ENCODE measurements at regions not wholly inside any gene's neighbourhood (a gene's known extent, or its start where the extent isn't known, plus 50 kb on each side); places are given as distances from the start of the nearest gene placed in this dataset.

DNA sequence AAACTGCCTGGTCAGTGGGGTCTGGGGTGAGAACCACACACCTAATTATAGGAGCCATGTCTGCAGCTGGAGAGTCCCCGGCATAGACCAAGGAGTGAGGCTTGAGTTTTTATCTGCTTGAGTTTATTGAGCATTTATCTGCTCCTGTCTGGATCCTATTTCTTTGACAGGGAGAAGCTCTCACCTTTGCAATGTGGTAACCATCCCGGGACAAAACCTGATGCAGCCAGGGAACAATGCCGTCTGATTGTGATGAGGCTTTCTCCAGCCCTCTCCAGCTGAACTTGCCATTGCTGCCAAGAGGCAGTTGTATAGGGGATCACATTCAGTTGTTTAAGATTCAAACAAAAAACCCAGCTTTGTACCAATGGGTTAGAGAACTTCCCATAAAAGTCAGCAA lies 324.4 kb downstream of the TSN start:
- no peak for TF ChIP-seq CTCF (IDR thresholded peaks at IDR 0.05)
- TF ChIP-seq EZH2 (IDR thresholded peaks at IDR 0.05; ENCODE audit: borderline replicate concordance, insufficient read depth, low read depth, low read length, poor library complexity, severe bottlenecking): no peak
